GM23248 (cell line): ENCODE measurements at regions not wholly inside any gene's neighbourhood (a gene's known extent, or its start where the extent isn't known, plus 50 kb on each side); places are given as distances from the start of the nearest gene placed in this dataset.

Experiments used
- EZH2 ChIP-seq: fragments of 200-600 bp; sonication (generic); IDR thresholded peaks from 2 replicates; pipeline ENCODE4 v1.6.1; 2018; ENCODE audit warnings: antibody characterized with exemption, mild to moderate bottlenecking; ENCODE audit not compliant: insufficient read depth, poor library complexity, severe bottlenecking
- EZH2phosphoT487 ChIP-seq: fragments of 200-600 bp; sonication (generic); IDR thresholded peaks from 2 replicates; pipeline ENCODE4 v1.6.1; 2018; ENCODE audit warnings: antibody characterized with exemption, moderate library complexity, mild to moderate bottlenecking, low read depth; ENCODE audit not compliant: insufficient read depth

DNA sequence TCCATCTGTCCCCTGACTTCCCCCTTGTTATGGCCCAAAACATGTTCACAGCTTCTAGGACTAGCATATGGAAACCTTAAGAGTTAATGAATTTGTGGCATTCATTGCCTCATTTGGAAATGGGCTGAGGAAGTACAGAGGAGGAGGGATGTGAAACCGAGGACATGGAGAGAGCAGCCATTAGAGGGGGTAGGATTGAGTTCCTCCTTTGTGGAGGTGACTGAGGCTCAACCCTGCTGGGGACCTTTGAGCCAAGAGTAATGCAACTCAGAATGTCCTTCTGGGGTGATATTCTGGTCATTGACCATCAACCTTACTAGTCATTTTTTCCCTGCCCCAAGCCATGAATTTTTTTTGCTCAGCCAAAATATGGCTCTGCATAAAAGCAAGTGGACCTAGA is 109.4 kb downstream of the ZNF518B start:
- TF ChIP-seq EZH2 (no peak), EZH2phosphoT487 (no peak)
